ENCODE measurements at regions not wholly inside any gene's neighbourhood (a gene's known extent, or its start where the extent isn't known, plus 50 kb on each side); places are given as distances from the start of the nearest gene placed in this dataset.
A peak's percentile ranks its signal among the peaks of the same experiment; 100 is the strongest.

GRCh38 chr15:62873203-62873602 is 169.3 kb upstream of the TPM1 start:
- TF ChIP-seq, protein P1, sequence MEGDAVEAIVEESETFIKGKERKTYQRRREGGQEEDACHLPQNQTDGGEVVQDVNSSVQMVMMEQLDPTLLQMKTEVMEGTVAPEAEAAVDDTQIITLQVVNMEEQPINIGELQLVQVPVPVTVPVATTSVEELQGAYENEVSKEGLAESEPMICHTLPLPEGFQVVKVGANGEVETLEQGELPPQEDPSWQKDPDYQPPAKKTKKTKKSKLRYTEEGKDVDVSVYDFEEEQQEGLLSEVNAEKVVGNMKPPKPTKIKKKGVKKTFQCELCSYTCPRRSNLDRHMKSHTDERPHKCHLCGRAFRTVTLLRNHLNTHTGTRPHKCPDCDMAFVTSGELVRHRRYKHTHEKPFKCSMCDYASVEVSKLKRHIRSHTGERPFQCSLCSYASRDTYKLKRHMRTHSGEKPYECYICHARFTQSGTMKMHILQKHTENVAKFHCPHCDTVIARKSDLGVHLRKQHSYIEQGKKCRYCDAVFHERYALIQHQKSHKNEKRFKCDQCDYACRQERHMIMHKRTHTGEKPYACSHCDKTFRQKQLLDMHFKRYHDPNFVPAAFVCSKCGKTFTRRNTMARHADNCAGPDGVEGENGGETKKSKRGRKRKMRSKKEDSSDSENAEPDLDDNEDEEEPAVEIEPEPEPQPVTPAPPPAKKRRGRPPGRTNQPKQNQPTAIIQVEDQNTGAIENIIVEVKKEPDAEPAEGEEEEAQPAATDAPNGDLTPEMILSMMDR (IDR thresholded peaks at IDR 0.05) = no peak

DNA sequence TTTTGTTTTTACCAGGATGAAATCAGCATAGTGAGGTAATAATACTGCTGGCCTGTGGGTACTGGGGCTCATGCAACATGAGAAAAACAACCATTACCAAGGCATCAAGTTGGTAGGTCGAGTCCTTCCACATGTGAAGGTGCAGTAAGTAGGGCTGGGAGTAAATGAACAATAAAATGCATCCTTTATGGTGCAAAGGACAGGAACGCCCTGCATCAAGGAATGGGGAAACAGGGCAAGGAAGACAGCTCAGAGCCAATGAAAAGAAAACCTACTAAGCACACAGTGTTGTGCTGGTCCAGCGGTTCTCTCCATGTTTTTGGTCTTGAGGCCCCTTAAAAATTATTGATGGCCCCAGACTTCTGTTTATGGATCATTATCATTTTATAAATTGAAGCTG is 168.5 kb upstream of the TPM1 start:
- H3K27me3 Mint-ChIP-seq (ENCODE audit: low read depth) = no peaks in the 10 kb centered on the region
- no peak for DNase-seq (ENCODE audit: low spot score)
- H3K4me3 Mint-ChIP-seq (ENCODE audit: unreplicated experiment) = no peak overlapping the region
- H3K4me1 Mint-ChIP-seq (ENCODE audit: low read depth) = peaks cover 24% of the 10 kb centered on the region
- H3K36me3 Mint-ChIP-seq (ENCODE audit: low read depth) = peaks cover 2% of the 10 kb centered on the region
- TF ChIP-seq, protein P1 (IDR thresholded peaks at IDR 0.05) = no peak
- H3K27ac Mint-ChIP-seq (ENCODE audit: unreplicated experiment) = no peak overlapping the region
- H3K9me3 Mint-ChIP-seq (ENCODE audit: low read depth) = peaks cover 7% of the 10 kb centered on the region

More at GRCh38 chr15:62873203-62873602, 169.3 kb upstream of the TPM1 start:
- peaks cover 2% of the 10 kb centered on the region for H3K36me3 Mint-ChIP-seq (ENCODE audit: low read depth)
- no peak overlapping the region for H3K27ac Mint-ChIP-seq (ENCODE audit: unreplicated experiment)
- H3K9me3 Mint-ChIP-seq (ENCODE audit: low read depth) = peaks cover 7% of the 10 kb centered on the region
- H3K4me3 Mint-ChIP-seq (ENCODE audit: unreplicated experiment) = no peak overlapping the region
- H3K27me3 Mint-ChIP-seq (ENCODE audit: low read depth) = no peaks in the 10 kb centered on the region
- DNase-seq (ENCODE audit: low spot score) = no peak
- H3K4me1 Mint-ChIP-seq (ENCODE audit: low read depth) = peaks cover 24% of the 10 kb centered on the region

DNA sequence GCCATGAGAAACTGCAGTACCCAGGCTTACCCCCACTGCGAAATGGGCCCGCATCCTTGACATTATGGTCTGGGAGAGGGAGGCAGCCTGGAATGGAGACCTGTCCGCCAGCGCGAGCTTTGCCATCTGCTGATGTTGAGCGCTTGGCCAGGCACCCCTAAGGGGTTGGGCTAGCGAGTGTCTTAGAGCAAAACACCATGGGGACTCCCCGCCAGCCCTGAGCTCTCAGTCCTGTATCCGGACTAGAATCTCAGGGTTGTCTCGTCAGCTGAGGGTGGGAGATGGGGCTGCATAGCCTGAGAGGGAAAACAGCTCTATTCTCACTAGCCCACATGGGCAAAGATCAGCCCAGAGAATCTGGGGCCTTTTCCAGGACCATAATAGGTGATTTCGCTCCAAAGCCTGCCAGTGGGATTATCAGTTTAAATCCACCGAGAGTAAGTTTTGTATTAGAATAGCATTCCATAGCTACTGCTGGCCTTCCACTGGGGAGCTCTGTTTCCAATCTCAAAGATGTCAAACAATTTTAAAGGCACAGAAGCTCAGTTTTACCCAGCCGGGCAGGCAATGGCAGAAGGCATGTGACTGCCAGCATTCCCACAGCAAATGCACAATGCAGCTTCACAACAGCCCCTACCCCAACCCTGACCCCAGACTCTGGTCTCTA is 167.5 kb upstream of the TPM1 start:
- peak overlapping the region; percentile 54 for H3K27ac Mint-ChIP-seq (ENCODE audit: unreplicated experiment)

DNA sequence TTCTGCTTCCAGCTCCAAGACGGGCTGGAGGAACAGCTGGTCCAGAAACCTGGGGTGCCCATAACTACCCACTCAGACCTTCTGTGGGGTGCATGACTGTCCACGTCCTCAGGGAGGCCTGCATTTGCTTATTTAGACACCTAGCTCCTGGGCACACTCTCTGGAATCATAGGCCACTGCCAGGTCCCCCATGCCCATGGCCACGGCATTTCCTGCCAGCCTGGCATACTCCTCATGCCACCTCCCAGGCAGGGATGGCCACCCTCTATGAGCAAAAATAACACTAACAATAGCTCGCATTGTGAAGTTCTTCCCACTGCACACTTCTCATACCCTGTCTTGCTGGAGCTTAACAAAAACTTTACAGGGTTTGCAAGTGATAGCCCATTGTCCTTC is 166.9 kb upstream of the TPM1 start:
- no peak for DNase-seq (ENCODE audit: low spot score)
- Mint-ChIP-seq H3K27ac (ENCODE audit: unreplicated experiment) (no peak overlapping the region), H3K36me3 (ENCODE audit: low read depth) (peaks cover 2% of the 10 kb centered on the region), H3K27me3 (ENCODE audit: low read depth) (no peaks in the 10 kb centered on the region), H3K4me1 (ENCODE audit: low read depth) (peaks cover 35% of the 10 kb centered on the region), H3K9me3 (ENCODE audit: low read depth) (peaks cover 6% of the 10 kb centered on the region), H3K4me3 (ENCODE audit: unreplicated experiment) (no peak overlapping the region)
- TF ChIP-seq, protein P1 (IDR thresholded peaks at IDR 0.05) = no peak

More for the DNA sequence above, 167.5 kb upstream of the TPM1 start:
- Mint-ChIP-seq H3K9me3 (ENCODE audit: low read depth) (peaks cover 7% of the 10 kb centered on the region), H3K4me3 (ENCODE audit: unreplicated experiment) (no peak overlapping the region), H3K27me3 (ENCODE audit: low read depth) (no peaks in the 10 kb centered on the region), H3K4me1 (ENCODE audit: low read depth) (peaks cover 31% of the 10 kb centered on the region), H3K36me3 (ENCODE audit: low read depth) (peaks cover 2% of the 10 kb centered on the region)
- DNase-seq (ENCODE audit: low spot score) = no peak
- TF ChIP-seq, protein P1 (IDR thresholded peaks at IDR 0.05) = no peak

DNA sequence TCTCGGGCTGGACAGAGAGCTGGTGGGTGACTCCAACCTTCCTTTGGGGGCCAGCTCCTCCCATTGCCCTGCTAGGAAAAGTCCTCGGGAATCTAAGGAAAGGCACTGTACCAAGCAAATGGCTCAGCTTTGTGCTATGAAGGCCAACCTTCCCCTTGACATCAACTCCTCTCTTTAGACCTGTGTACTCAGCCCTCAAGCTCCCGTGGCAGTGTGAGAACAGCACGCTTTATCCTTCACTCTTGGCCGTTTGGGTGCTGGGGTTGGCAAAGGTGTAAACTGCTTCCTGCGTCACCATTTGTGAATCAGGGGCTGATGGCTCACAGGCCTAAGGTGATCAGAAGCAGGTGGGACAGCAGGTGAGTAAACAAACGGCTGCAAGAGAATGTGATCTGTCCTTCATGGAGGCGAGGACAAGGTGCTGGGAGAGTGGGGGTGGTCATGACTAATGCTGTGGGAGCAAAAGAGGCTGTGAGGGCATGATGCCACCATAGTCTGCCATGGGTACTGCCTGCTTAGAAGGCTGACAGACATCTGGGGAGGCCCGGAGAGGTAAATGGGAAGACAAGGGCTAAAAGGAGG is 165.2 kb upstream of the TPM1 start:
- Mint-ChIP-seq H3K36me3 (ENCODE audit: low read depth) (no peaks in the 10 kb centered on the region), H3K27me3 (ENCODE audit: low read depth) (no peaks in the 10 kb centered on the region), H3K4me1 (ENCODE audit: low read depth) (peaks cover 35% of the 10 kb centered on the region), H3K27ac (ENCODE audit: unreplicated experiment) (no peak overlapping the region), H3K9me3 (ENCODE audit: low read depth) (no peaks in the 10 kb centered on the region), H3K4me3 (ENCODE audit: unreplicated experiment) (no peak overlapping the region)
- TF ChIP-seq, protein P1 (IDR thresholded peaks at IDR 0.05) = no peak
- no peak for DNase-seq (ENCODE audit: low spot score)

All from chondrocyte (in vitro differentiated cells).